HepG2 (cell line): ENCODE measurements at regions not wholly inside any gene's neighbourhood (a gene's known extent, or its start where the extent isn't known, plus 50 kb on each side); places are given as distances from the start of the nearest gene placed in this dataset.

Source experiments
- ATAC-seq: fragments of 200-7000 bp; cut with Tn5 transposase; 3 replicates; pipeline ENCODE4 v1.9.1; 2020; ENCODE audit warnings: mild to moderate bottlenecking, moderate library complexity
- BruUV-seq: library from RNA; stranded (reverse); fragments of 400-500 nt; replicated peaks from 2 replicates; lab custom pipeline; 2021; lab: Mats Ljungman, UMichigan
- CTCF ChIA-PET: fragments of 300-600 bp; formaldehyde crosslinking; extraction: SDS; loops from one replicate; lab custom pipeline; 2021; ENCODE audit warnings: low total read pairs, inconsistent platforms, low intra/inter-chr PET ratio; lab: Yijun Ruan, JAX
- POLR2A ChIA-PET: fragments of 350-600 bp; sonication (Branson Sonifier 250); formaldehyde crosslinking; loops from one replicate; lab custom pipeline; 2020; ENCODE audit warnings: antibody characterized with exemption, inconsistent platforms; lab: Yijun Ruan, JAX
- DNase-seq: peaks from one replicate; pipeline ENCODE4 v3.0.0-alpha.2; 2015; ENCODE audit warnings: low spot score
- FAIRE-seq: peaks from 3 replicates; lab custom pipeline; 2011; peaks lifted over from hg19 to GRCh38; lab: Jason Lieb, UNC
- H2AFZ ChIP-seq: one replicate; pipeline ENCODE4 v1.6.1; 2011; ENCODE audit warnings: low read length, inconsistent platforms
- H3K27ac ChIP-seq: fragments of 300-600 bp; 3 replicates; pipeline ENCODE4 v1.8.0; 2011; ENCODE audit warnings: mixed run types, mild to moderate bottlenecking, mixed read lengths, low read length, inconsistent platforms; ENCODE audit not compliant: insufficient read depth; ENCODE audit errors: extremely low read length
- H3K27me3 ChIP-seq, 2 experiments: fragments of 200-600 bp in 1 of 2; 2 replicates in 1 of 2; 3 replicates in 1 of 2; pipeline versions ENCODE4 v1.6.0 to v1.8.0; 2011; ENCODE audit warnings: low read length in 2 of 2, mild to moderate bottlenecking in 2 of 2, moderate library complexity in 2 of 2, inconsistent platforms in 1 of 2; ENCODE audit not compliant: insufficient read depth in 2 of 2, control insufficient read depth in 1 of 2
- H3K36me3 ChIP-seq, 2 experiments: fragments of 200-600 bp in 1 of 2; replicated peaks in 1 of 2; 2 replicates in 1 of 2; 3 replicates in 1 of 2; pipeline versions ENCODE4 v1.5.1 to v1.8.0; 2011; ENCODE audit warnings: low read length in 2 of 2, inconsistent platforms in 1 of 2; ENCODE audit not compliant: insufficient read depth in 2 of 2, control insufficient read depth in 1 of 2
- H3K4me1 ChIP-seq: 2 replicates; pipeline ENCODE4 v1.5.1; 2012; ENCODE audit warnings: low read length, inconsistent platforms; ENCODE audit not compliant: insufficient read depth
- H3K4me2 ChIP-seq: 2 replicates; pipeline ENCODE4 v1.6.0; 2011; ENCODE audit warnings: low read depth, low read length, inconsistent platforms
- H3K4me3 ChIP-seq, 3 experiments: fragments of 200-600 bp in 1 of 3; sonication (generic), shearing (Covaris generic) in 1 of 3; replicated peaks in 1 of 3; 2 replicates each; pipeline ENCODE4 v1.5.1; 2011 to 2016; ENCODE audit warnings: low read length in 3 of 3, inconsistent platforms in 2 of 3, low read depth in 2 of 3, mild to moderate bottlenecking in 2 of 3, control low read depth in 1 of 3, mixed read lengths in 1 of 3; ENCODE audit not compliant: insufficient read depth in 1 of 3
- H3K79me2 ChIP-seq: one replicate; pipeline ENCODE4 v1.6.1; 2011; ENCODE audit warnings: low read length, inconsistent platforms; ENCODE audit not compliant: insufficient read depth
- H3K9ac ChIP-seq: 2 replicates; pipeline ENCODE4 v1.6.0; 2011; ENCODE audit warnings: mild to moderate bottlenecking, low read depth, low read length, inconsistent platforms; ENCODE audit not compliant: insufficient read depth
- H3K9me3 ChIP-seq: 2 replicates; pipeline ENCODE4 v1.5.1; 2012; ENCODE audit warnings: mild to moderate bottlenecking, low read length
- H4K20me1 ChIP-seq: 2 replicates; pipeline ENCODE4 v1.6.0; 2011; ENCODE audit warnings: inconsistent platforms, mild to moderate bottlenecking, low read length, moderate library complexity; ENCODE audit not compliant: insufficient read depth
- BORCS8-MEF2B ChIP-seq: sonication (generic); formaldehyde crosslinking; IDR thresholded peaks from 2 replicates; pipeline ENCODE4 v1.8.0; 2022; ENCODE audit warnings: mild to moderate bottlenecking, missing genetic modification reagents
- GRHL1 ChIP-seq: sonication (generic); formaldehyde crosslinking; conservative IDR thresholded peaks from 2 replicates; pipeline ENCODE4 v1.8.0; 2022; ENCODE audit warnings: missing genetic modification reagents
- KDM1A ChIP-seq: IDR thresholded peaks from 2 replicates; pipeline ENCODE4 v1.6.1; 2016; ENCODE audit warnings: missing compliant biosample characterization
- KLF9 ChIP-seq: IDR thresholded peaks from 2 replicates; pipeline ENCODE4 v1.6.1; 2016; ENCODE audit warnings: low read depth
- POLR2A ChIP-seq, 2 experiments: IDR thresholded peaks; 2 replicates each; pipeline ENCODE4 v1.6.1; 2011; ENCODE audit warnings: low read depth in 2 of 2, low read length in 2 of 2, mild to moderate bottlenecking in 1 of 2, moderate library complexity in 1 of 2; ENCODE audit not compliant: insufficient read depth in 1 of 2
- RBFOX2 ChIP-seq: fragments of 200-400 bp; formaldehyde crosslinking; IDR thresholded peaks from 2 replicates; pipeline ENCODE4 v1.6.1; 2017; ENCODE audit warnings: low read depth, mild to moderate bottlenecking, low read length
- TERF1 ChIP-seq: sonication (generic); formaldehyde crosslinking; IDR thresholded peaks from 2 replicates; pipeline ENCODE4 v1.8.0; 2022; ENCODE audit warnings: mild to moderate bottlenecking, missing genetic modification reagents, moderate library complexity
- ZNF343 ChIP-seq: sonication (generic); formaldehyde crosslinking; IDR thresholded peaks from 2 replicates; pipeline ENCODE4 v1.4.0; 2020; ENCODE audit warnings: mild to moderate bottlenecking, missing genetic modification reagents
- ZNF496 ChIP-seq: sonication (generic); formaldehyde crosslinking; IDR thresholded peaks from 2 replicates; pipeline ENCODE4 v1.8.1; 2023; ENCODE audit warnings: mild to moderate bottlenecking, moderate library complexity, missing genetic modification reagents; ENCODE audit not compliant: insufficient replicate concordance
- ZNF503 ChIP-seq: sonication (generic); formaldehyde crosslinking; IDR thresholded peaks from 2 replicates; pipeline ENCODE4 v1.4.0; 2020; ENCODE audit warnings: missing genetic modification reagents
- ZNF557 ChIP-seq: sonication (generic); formaldehyde crosslinking; IDR thresholded peaks from 2 replicates; pipeline ENCODE4 v1.4.0; 2020; ENCODE audit warnings: missing genetic modification reagents
- ZNF672 ChIP-seq: sonication (generic); formaldehyde crosslinking; IDR thresholded peaks from 2 replicates; pipeline ENCODE4 v1.8.1; 2022; ENCODE audit warnings: missing genetic modification reagents
- ZNF891 ChIP-seq: sonication (generic); formaldehyde crosslinking; IDR thresholded peaks from 2 replicates; pipeline ENCODE4 v1.5.0; 2020; ENCODE audit warnings: mild to moderate bottlenecking, missing genetic modification reagents
- WGBS: methylation state at CpG from one replicate; pipeline ENCODE4 v1.1.6; 2017; ENCODE audit warnings: low lambda C conversion rate; 5-methylcytosine and 5-hydroxymethylcytosine counted together
- in situ Hi-C: cut with HindIII; loops from 2 replicates; pipeline ENCODE4 v1.10.0; 2017; ENCODE audit warnings: low pct_unique_long_range_greater_than_20kb; ENCODE audit not compliant: extremely low pct_ligation_motif_present
- intact Hi-C: fragments of 100-400 bp; cut with micrococcal nuclease; formaldehyde crosslinking; loops from one replicate; pipeline ENCODE4 v1.10.0; 2022; ENCODE audit not compliant: unreplicated experiment
- TF ChIP-seq, protein P1 (sequence below): sonication (generic); formaldehyde crosslinking; IDR thresholded peaks from 2 replicates; pipeline ENCODE4 v1.4.0; 2020; ENCODE audit warnings: missing genetic modification reagents, borderline replicate concordance
- TF ChIP-seq, protein P2 (sequence below): sonication (generic); formaldehyde crosslinking; IDR thresholded peaks from 2 replicates; pipeline ENCODE4 v1.4.0; 2020; ENCODE audit warnings: missing genetic modification reagents

DNA sequence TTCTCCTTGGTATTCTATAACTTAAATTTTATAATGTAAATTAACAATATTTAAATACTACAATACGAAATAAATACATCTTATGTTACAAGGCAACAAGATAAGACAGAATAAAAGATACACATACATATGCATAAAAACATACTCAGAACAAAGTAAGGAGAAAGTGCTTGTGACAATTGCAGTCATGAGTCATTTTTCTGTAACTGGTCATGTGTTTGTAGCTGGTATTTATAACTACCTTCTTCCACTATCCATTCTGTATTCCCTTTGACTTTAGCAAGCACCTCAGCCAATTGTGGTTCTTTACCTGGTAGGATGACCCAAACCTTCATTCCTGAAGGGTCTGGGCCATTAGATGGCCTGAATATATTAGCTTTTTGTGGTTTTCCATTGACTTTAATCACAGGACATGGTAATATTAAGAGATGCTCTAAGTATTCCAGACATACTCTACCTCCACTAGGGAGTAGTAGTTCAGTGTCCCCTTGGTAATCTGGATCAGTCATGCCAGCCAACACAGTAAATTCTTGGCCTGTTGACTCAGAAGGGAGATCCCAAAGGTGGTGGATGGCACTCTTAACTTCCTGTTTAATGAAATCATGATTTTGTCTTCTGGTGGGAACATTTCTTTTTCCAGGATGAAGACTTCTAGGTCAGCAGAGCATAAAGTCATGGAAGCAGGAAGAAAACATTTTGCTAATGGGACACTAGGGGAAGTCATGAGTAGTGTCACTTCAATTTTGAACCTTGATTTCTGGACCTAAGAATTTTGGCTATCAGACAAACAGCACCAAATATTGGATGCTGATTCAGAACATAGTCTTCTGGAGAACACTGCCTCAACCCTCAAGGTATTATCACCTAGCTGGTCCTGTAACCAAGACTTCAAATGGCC is 733.7 kb upstream of the IGFBP3 start:
- in situ Hi-C loops: no loop called here
- no peak overlapping the region for H3K9ac ChIP-seq
- H3K4me1 ChIP-seq: no peaks in the 10 kb centered on the region
- DNase-seq (no peak), FAIRE-seq (no peak), ATAC-seq (no peak)
- intact Hi-C loops: no loop called here
- H3K4me3 ChIP-seq: no peak overlapping the region
- H3K27ac ChIP-seq: no peak overlapping the region
- H3K36me3 ChIP-seq: no peaks in the 10 kb centered on the region
- H4K20me1 ChIP-seq: no peaks in the 10 kb centered on the region
- no peaks in the 10 kb centered on the region for H3K79me2 ChIP-seq
- no peaks in the 10 kb centered on the region for H3K27me3 ChIP-seq
- TF ChIP-seq ZNF343 (CRISPR knock-in tag) (no peak), GRHL1 (CRISPR knock-in tag) (no peak), BORCS8-MEF2B (CRISPR knock-in tag) (no peak), KLF9 (no peak), ZNF891 (CRISPR knock-in tag) (no peak), POLR2A (IDR thresholded peaks at IDR 0.05; ENCODE audit: insufficient read depth in 1 of 2, low read depth in 2 of 2, low read length in 2 of 2) (no peak), ZNF496 (CRISPR knock-in tag) (no peak), KDM1A (CRISPR knock-in tag) (no peak), TERF1 (no peak), RBFOX2 (no peak), ZNF557 (CRISPR knock-in tag) (no peak), ZNF672 (CRISPR knock-in tag) (no peak), ZNF503 (CRISPR knock-in tag) (no peak)
- TF ChIP-seq, protein P1, sequence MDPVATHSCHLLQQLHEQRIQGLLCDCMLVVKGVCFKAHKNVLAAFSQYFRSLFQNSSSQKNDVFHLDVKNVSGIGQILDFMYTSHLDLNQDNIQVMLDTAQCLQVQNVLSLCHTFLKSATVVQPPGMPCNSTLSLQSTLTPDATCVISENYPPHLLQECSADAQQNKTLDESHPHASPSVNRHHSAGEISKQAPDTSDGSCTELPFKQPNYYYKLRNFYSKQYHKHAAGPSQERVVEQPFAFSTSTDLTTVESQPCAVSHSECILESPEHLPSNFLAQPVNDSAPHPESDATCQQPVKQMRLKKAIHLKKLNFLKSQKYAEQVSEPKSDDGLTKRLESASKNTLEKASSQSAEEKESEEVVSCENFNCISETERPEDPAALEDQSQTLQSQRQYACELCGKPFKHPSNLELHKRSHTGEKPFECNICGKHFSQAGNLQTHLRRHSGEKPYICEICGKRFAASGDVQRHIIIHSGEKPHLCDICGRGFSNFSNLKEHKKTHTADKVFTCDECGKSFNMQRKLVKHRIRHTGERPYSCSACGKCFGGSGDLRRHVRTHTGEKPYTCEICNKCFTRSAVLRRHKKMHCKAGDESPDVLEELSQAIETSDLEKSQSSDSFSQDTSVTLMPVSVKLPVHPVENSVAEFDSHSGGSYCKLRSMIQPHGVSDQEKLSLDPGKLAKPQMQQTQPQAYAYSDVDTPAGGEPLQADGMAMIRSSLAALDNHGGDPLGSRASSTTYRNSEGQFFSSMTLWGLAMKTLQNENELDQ (CRISPR knock-in tag): no peak
- TF ChIP-seq, protein P2, sequence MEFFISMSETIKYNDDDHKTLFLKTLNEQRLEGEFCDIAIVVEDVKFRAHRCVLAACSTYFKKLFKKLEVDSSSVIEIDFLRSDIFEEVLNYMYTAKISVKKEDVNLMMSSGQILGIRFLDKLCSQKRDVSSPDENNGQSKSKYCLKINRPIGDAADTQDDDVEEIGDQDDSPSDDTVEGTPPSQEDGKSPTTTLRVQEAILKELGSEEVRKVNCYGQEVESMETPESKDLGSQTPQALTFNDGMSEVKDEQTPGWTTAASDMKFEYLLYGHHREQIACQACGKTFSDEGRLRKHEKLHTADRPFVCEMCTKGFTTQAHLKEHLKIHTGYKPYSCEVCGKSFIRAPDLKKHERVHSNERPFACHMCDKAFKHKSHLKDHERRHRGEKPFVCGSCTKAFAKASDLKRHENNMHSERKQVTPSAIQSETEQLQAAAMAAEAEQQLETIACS (CRISPR knock-in tag): no peak
- H3K9me3 ChIP-seq: peaks cover 10% of the 10 kb centered on the region; the same call in 1 of the 2 replicates
- no peak overlapping the region for H2AFZ ChIP-seq
- CTCF ChIA-PET: no interaction called here
- no peak overlapping the region for H3K4me2 ChIP-seq
- 2% methylated on average over 1 of the region's 1 CpG for WGBS
- no TSS peak for BruUV-seq
- POLR2A ChIA-PET: no interaction called here
